K562 (cell line): ENCODE measurements at regions not wholly inside any gene's neighbourhood (a gene's known extent, or its start where the extent isn't known, plus 50 kb on each side); places are given as distances from the start of the nearest gene placed in this dataset.

Source experiments
- ATAC-seq: fragments of 200-7000 bp; cut with Tn5 transposase; 3 replicates; pipeline ENCODE4 v1.9.1; 2020; ENCODE audit warnings: moderate library complexity
- BruUV-seq: library from RNA; stranded (reverse); fragments of 400-500 nt; replicated peaks from 2 replicates; lab custom pipeline; 2021; lab: Mats Ljungman, UMichigan
- CTCF ChIA-PET: fragments of 300-600 bp; formaldehyde crosslinking; extraction: SDS; loops from one replicate; lab custom pipeline; 2021; ENCODE audit warnings: low intra/inter-chr PET ratio; lab: Yijun Ruan, JAX
- POLR2A ChIA-PET: fragments of 300-600, 350-650 bp; sonication (Branson Sonifier 250); formaldehyde crosslinking; extraction: SDS; loops from one replicate; lab custom pipeline; 2021; ENCODE audit warnings: antibody characterized with exemption, inconsistent platforms; lab: Yijun Ruan, JAX
- DNase-seq, 4 experiments: peaks; one replicate each; pipeline versions ENCODE4 v3.0.0 to v3.0.0-alpha.2; 2011 to 2018; ENCODE audit warnings: low spot score in 3 of 4, mixed read lengths in 3 of 4; ENCODE audit errors: extremely low read depth in 1 of 4
- FAIRE-seq: peaks from 2 replicates; lab custom pipeline; 2011; peaks lifted over from hg19 to GRCh38; lab: Jason Lieb, UNC
- H2AFZ ChIP-seq: 2 replicates; pipeline ENCODE4 v1.6.0; 2011; ENCODE audit warnings: low read depth, low read length, control low read depth, inconsistent platforms
- H3K27ac ChIP-seq: fragments of 200-600 bp; 3 replicates; pipeline ENCODE4 v1.8.0; 2011; ENCODE audit warnings: low read depth, mild to moderate bottlenecking, control low read depth, inconsistent platforms, low read length, moderate library complexity, mixed read lengths; ENCODE audit errors: extremely low read depth
- H3K27me3 ChIP-seq, 2 experiments: fragments of 300-600 bp in 1 of 2; 2 replicates in 1 of 2; 3 replicates in 1 of 2; pipeline versions ENCODE4 v1.6.0 to v1.8.0; 2011; ENCODE audit warnings: inconsistent platforms in 2 of 2, low read length in 2 of 2, mild to moderate bottlenecking in 1 of 2, mixed read lengths in 1 of 2, moderate library complexity in 1 of 2; ENCODE audit not compliant: control insufficient read depth in 2 of 2, insufficient read depth in 2 of 2
- H3K36me3 ChIP-seq: fragments of 300-600 bp; 3 replicates; pipeline ENCODE4 v1.8.0; 2011; ENCODE audit warnings: mild to moderate bottlenecking, low read length, inconsistent platforms; ENCODE audit not compliant: control insufficient read depth, insufficient read depth
- H3K4me1 ChIP-seq, 2 experiments: fragments of 200-600 bp in 1 of 2; replicated peaks in 1 of 2; 2 replicates in 1 of 2; 3 replicates in 1 of 2; pipeline versions ENCODE4 v1.5.1 to v1.8.0; 2011; ENCODE audit warnings: inconsistent platforms in 2 of 2, low read length in 2 of 2, mild to moderate bottlenecking in 1 of 2, mixed read lengths in 1 of 2, moderate library complexity in 1 of 2; ENCODE audit not compliant: control insufficient read depth in 2 of 2, insufficient read depth in 2 of 2
- H3K4me2 ChIP-seq: 2 replicates; pipeline ENCODE4 v1.6.1; 2011; ENCODE audit warnings: low read length, control low read depth, inconsistent platforms, mixed read lengths; ENCODE audit not compliant: insufficient read depth
- H3K4me3 ChIP-seq: fragments of 200-600 bp; sonication (generic), shearing (Covaris generic); 2 replicates; pipeline ENCODE4 v1.5.1; 2016; ENCODE audit warnings: control low read depth, inconsistent platforms
- H3K79me2 ChIP-seq: fragments of 200-600 bp; 3 replicates; pipeline ENCODE4 v1.8.0; 2011; ENCODE audit warnings: low read length, inconsistent platforms; ENCODE audit not compliant: control insufficient read depth, insufficient read depth
- H3K9ac ChIP-seq, 2 experiments: 2 replicates each; pipeline versions ENCODE4 v1.6.0 to v1.6.1; 2011; ENCODE audit warnings: low read depth in 2 of 2, low read length in 2 of 2, control low read depth in 1 of 2, inconsistent platforms in 1 of 2, mild to moderate bottlenecking in 1 of 2, mixed read lengths in 1 of 2; ENCODE audit not compliant: insufficient read depth in 1 of 2
- H3K9me1 ChIP-seq: one replicate; pipeline ENCODE4 v1.6.0; 2011; ENCODE audit warnings: inconsistent platforms, mild to moderate bottlenecking, low read length, moderate library complexity; ENCODE audit not compliant: control insufficient read depth, insufficient read depth
- H3K9me3 ChIP-seq: replicated peaks from 2 replicates; pipeline ENCODE4 v1.5.1; 2011; ENCODE audit warnings: low read depth, low read length, inconsistent platforms; ENCODE audit not compliant: control insufficient read depth, insufficient read depth
- H4K20me1 ChIP-seq: replicated peaks from 2 replicates; pipeline ENCODE4 v1.6.1; 2011; ENCODE audit warnings: low read length, inconsistent platforms, mixed read lengths; ENCODE audit not compliant: control insufficient read depth, insufficient read depth
- CEBPB ChIP-seq: fragments of 450-650 bp; IDR thresholded peaks from 2 replicates; pipeline ENCODE4 v1.6.1; 2016; ENCODE audit warnings: missing genetic modification characterization, missing compliant biosample characterization
- CEBPG ChIP-seq, 3 experiments: fragments of 200-800 bp in 1 of 3; sonication (Bioruptor generic) in 1 of 3; sonication (generic) in 1 of 3; formaldehyde crosslinking in 1 of 3; IDR thresholded peaks in 2 of 3; conservative IDR thresholded peaks in 1 of 3; 2 replicates each; pipeline versions ENCODE4 v1.6.1 to v1.8.0; 2016 to 2022; ENCODE audit warnings: missing compliant biosample characterization in 2 of 3, missing genetic modification characterization in 2 of 3, mild to moderate bottlenecking in 1 of 3, missing genetic modification reagents in 1 of 3
- ETS2 ChIP-seq: IDR thresholded peaks from 2 replicates; pipeline ENCODE4 v1.6.1; 2016; ENCODE audit warnings: borderline replicate concordance, missing genetic modification characterization, mild to moderate bottlenecking, moderate library complexity, missing compliant biosample characterization; ENCODE audit not compliant: poor library complexity, severe bottlenecking
- HDAC1 ChIP-seq, 2 experiments: fragments of 450-650 bp; IDR thresholded peaks; 2 replicates each; pipeline ENCODE4 v1.6.1; 2016 to 2017; ENCODE audit warnings: inconsistent platforms in 1 of 2, mild to moderate bottlenecking in 1 of 2, moderate library complexity in 1 of 2
- KLF6 ChIP-seq: fragments of 250-450 bp; sonication (Bioruptor Pico); IDR thresholded peaks from 2 replicates; pipeline ENCODE4 v1.4.0; 2020; ENCODE audit warnings: mild to moderate bottlenecking, moderate library complexity, borderline replicate concordance
- RBM39 ChIP-seq: fragments of 200-400 bp; formaldehyde crosslinking; optimal IDR thresholded peaks from 2 replicates; pipeline ENCODE3; 2018; ENCODE audit warnings: low read depth, low read length
- SUPT5H ChIP-seq: fragments of 450-650 bp; IDR thresholded peaks from 2 replicates; pipeline ENCODE4 v1.6.1; 2016
- ZNF165 ChIP-seq: fragments of 250-450 bp; sonication (Bioruptor Pico); IDR thresholded peaks from 2 replicates; pipeline ENCODE4 v1.4.0; 2020; ENCODE audit warnings: borderline replicate concordance
- WGBS: fragments of 100-300 bp; shearing (Covaris generic); methylation state at CpG from one replicate; pipeline ENCODE4 v1.1.6; 2016; ENCODE audit warnings: low coverage, mixed read lengths; ENCODE audit not compliant: insufficient coverage; ENCODE audit errors: missing lambda C conversion rate; 5-methylcytosine and 5-hydroxymethylcytosine counted together
- in situ Hi-C: fragments of 300-500 bp; cut with MboI; formaldehyde crosslinking; loops from 4 replicates; pipeline ENCODE4 v1.15.0; 2018; ENCODE audit warnings: inconsistent platforms, mixed read lengths
- intact Hi-C: fragments of 100-400 bp; cut with micrococcal nuclease; formaldehyde crosslinking; loops from 2 replicates; pipeline ENCODE4 v1.14.2; 2022

DNA sequence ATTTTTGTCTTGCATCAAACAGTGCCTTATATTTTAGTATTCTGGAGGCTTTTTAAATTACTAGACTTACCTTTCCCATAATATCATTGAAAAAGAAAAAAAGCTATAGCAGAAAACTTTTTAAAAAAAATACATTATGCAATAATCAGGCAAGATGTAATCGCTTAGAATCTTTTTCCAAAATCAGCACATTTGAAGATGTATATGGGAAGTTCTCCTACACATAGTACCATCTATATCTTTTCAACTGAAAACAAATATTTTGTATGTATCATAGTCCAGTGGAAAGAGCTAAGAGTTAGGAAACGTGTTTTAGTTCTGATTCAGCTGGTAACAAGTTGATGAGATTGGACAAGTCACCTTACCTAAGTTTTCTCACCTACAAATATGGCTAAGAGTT lies 70.6 kb downstream of the SLC41A2 start:
- Histone ChIP-seq H3K4me1 (no peaks in the 10 kb centered on the region), H3K79me2 (no peaks in the 10 kb centered on the region), H3K4me3 (no peak overlapping the region), H3K36me3 (no peaks in the 10 kb centered on the region), H3K9ac (no peak overlapping the region), H3K27ac (no peak overlapping the region), H3K9me3 (0 out of 2 replicates have a peak, but pooled peaks cover 3% of the 10 kb centered on the region), H3K9me1 (no peaks in the 10 kb centered on the region), H3K27me3 (peaks cover 0 to 6% of the 10 kb centered on the region in 2 experiments; a peak in 1 of 5 replicates), H2AFZ (no peak overlapping the region), H4K20me1 (no peaks in the 10 kb centered on the region)
- WGBS = 3% methylated on average over 2 of the region's 2 CpGs
- FAIRE-seq (no peak), ATAC-seq (no peak), DNase-seq (no peak)
- CTCF ChIA-PET = no interaction called here
- intact Hi-C loops = no loop called here
- POLR2A ChIA-PET = interaction anchor here (0.9 to 1.1 kb wide), 2 partner anchors 29 to 174 kb away, joined by 3 to 4 read pairs; no protein-coding TSS in a partner anchor
- no TSS peak for BruUV-seq
- TF ChIP-seq CEBPB (tag) = peak; percentile 23; the same call in 1 of the 2 replicates
- TF ChIP-seq HDAC1 (IDR thresholded peaks at IDR 0.05) = no peak
- TF ChIP-seq CEBPG (CRISPR knock-in tag; IDR thresholded peaks at IDR 0.05) = no peak
- peak; percentile 28 to 55; a peak in 1 of 4 replicates for TF ChIP-seq CEBPG (tag; conservative IDR thresholded peaks at IDR 0.05 in 1 of 2, IDR thresholded peaks at IDR 0.05 in 1 of 2)
- TF ChIP-seq RBM39 = no peak
- no peak for TF ChIP-seq ETS2 (tag)
- no peak for TF ChIP-seq KLF6 (CRISPR knock-in tag)
- no peak for TF ChIP-seq SUPT5H
- no peak for TF ChIP-seq ZNF165
- TF ChIP-seq, all 486 proteins: peak for 2
- no peak overlapping the region for H3K4me2 ChIP-seq
- in situ Hi-C loops = no loop called here
